Nephron (organoid): ENCODE measurements at regions not wholly inside any gene's neighbourhood (a gene's known extent, or its start where the extent isn't known, plus 50 kb on each side); places are given as distances from the start of the nearest gene placed in this dataset.

Experiments
- H3K27ac Mint-ChIP-seq, 3 experiments: 2 replicates each; pipeline ENCODE4 v1.8.0; 2020; ENCODE audit warnings: mixed read lengths in 3 of 3, mild to moderate bottlenecking in 2 of 3, moderate library complexity in 1 of 3
- H3K27me3 Mint-ChIP-seq: 2 replicates; pipeline ENCODE4 v1.8.0; 2021; ENCODE audit warnings: low read depth, mild to moderate bottlenecking, moderate library complexity, mixed read lengths
- H3K36me3 Mint-ChIP-seq: 2 replicates; pipeline ENCODE4 v1.8.0; 2020; ENCODE audit warnings: low read depth, mixed read lengths
- H3K4me1 Mint-ChIP-seq: 2 replicates; pipeline ENCODE4 v1.8.0; 2020; ENCODE audit warnings: mixed read lengths
- H3K4me3 Mint-ChIP-seq, 3 experiments: 2 replicates each; pipeline ENCODE4 v1.8.0; 2020; ENCODE audit warnings: mild to moderate bottlenecking in 3 of 3, mixed read lengths in 3 of 3, moderate library complexity in 2 of 3
- H3K9me3 Mint-ChIP-seq: 2 replicates; pipeline ENCODE4 v1.8.0; 2020; ENCODE audit warnings: mixed read lengths
- TF ChIP-seq, protein P1 (sequence below), 3 experiments: fragments of 200-600 bp; sonication (generic); IDR thresholded peaks; one replicate each; pipeline ENCODE4 v1.5.0; 2021; ENCODE audit warnings: antibody characterized with exemption in 3 of 3; ENCODE audit not compliant: unreplicated experiment in 3 of 3

- H3K4me1 Mint-ChIP-seq: no peaks in the 10 kb centered on the region
- no peak overlapping the region for H3K4me3 Mint-ChIP-seq
- H3K9me3 Mint-ChIP-seq: peaks cover 6% of the 10 kb centered on the region
- peaks cover 3% of the 10 kb centered on the region for H3K36me3 Mint-ChIP-seq
- peaks cover 7% of the 10 kb centered on the region for H3K27me3 Mint-ChIP-seq
- TF ChIP-seq, protein P1, sequence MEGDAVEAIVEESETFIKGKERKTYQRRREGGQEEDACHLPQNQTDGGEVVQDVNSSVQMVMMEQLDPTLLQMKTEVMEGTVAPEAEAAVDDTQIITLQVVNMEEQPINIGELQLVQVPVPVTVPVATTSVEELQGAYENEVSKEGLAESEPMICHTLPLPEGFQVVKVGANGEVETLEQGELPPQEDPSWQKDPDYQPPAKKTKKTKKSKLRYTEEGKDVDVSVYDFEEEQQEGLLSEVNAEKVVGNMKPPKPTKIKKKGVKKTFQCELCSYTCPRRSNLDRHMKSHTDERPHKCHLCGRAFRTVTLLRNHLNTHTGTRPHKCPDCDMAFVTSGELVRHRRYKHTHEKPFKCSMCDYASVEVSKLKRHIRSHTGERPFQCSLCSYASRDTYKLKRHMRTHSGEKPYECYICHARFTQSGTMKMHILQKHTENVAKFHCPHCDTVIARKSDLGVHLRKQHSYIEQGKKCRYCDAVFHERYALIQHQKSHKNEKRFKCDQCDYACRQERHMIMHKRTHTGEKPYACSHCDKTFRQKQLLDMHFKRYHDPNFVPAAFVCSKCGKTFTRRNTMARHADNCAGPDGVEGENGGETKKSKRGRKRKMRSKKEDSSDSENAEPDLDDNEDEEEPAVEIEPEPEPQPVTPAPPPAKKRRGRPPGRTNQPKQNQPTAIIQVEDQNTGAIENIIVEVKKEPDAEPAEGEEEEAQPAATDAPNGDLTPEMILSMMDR (IDR thresholded peaks at IDR 0.05; ENCODE audit: unreplicated experiment in 3 of 3): no peak
- no peak overlapping the region for H3K27ac Mint-ChIP-seq
Observed at GRCh38 chr17:72553051-72553755, 432.4 kb downstream of the SOX9 start.

DNA sequence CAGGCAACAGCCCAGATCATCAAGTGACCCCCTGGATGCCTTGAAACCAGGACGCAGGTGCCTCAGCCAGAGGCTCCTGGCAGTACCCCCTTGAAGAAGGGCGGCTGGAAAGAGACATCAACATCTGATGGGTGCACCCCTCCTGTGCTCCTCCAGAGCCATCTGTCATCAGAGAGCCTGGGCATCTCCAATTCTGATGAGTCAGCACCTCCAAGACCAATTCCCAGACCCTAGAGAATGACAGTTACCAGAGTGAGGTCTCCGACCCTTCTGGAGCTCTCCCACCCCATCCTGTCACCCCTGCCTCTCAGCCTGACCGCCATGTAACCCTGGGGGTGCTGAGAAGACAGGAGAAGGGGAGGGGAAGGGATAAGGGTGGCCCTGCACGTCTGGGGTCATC is 433.7 kb downstream of the SOX9 start:
- no peaks in the 10 kb centered on the region for H3K4me1 Mint-ChIP-seq
- H3K9me3 Mint-ChIP-seq: peaks cover 4% of the 10 kb centered on the region
- H3K27me3 Mint-ChIP-seq: peaks cover 7% of the 10 kb centered on the region
- H3K36me3 Mint-ChIP-seq: peaks cover 3% of the 10 kb centered on the region
- no peak overlapping the region for H3K27ac Mint-ChIP-seq
- TF ChIP-seq, protein P1 (IDR thresholded peaks at IDR 0.05; ENCODE audit: unreplicated experiment in 3 of 3): no peak
- no peak overlapping the region for H3K4me3 Mint-ChIP-seq

GRCh38 chr17:72555052-72555451 is 434.2 kb downstream of the SOX9 start:
- Mint-ChIP-seq H3K27me3 (peaks cover 7% of the 10 kb centered on the region), H3K4me3 (no peak overlapping the region), H3K27ac (no peak overlapping the region), H3K36me3 (peaks cover 3% of the 10 kb centered on the region), H3K9me3 (no peaks in the 10 kb centered on the region), H3K4me1 (no peaks in the 10 kb centered on the region)
- TF ChIP-seq, protein P1 (IDR thresholded peaks at IDR 0.05; ENCODE audit: unreplicated experiment in 3 of 3): no peak

DNA sequence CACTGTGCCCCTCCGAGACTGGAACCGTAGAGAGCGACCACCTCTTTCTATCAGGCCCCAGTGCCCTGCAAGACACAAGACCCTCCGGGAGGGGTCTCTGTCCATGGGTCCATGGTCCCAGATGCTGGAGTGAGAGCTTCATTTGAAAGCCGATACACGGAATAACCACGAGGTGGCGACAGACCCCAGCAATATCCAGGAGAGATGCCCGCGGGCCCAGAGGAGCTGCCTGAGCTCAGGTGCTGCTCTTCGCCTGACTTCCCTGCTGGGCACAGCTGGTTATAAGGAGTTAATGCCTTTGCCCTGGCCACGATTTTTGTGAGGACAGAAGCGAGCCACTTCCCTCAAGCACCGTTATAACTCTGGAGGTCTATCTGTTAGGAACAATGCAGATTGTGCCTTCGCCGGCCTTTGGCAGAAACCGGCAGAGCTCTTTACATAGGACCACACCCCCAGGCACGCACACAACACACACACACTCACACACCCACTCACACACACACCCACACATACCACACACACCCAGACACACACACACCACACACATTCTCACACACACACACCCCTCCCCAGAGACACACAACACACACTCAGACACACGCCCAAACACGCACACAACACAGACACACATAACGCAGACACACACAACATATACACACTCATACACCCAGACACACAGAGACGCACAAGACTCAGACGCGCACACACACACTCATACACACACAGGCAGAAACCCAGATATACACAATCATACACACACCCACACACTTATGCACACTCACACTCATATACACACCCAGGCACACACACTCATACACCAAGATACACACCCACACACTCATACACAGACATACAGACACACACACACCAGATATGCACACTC is 436.4 kb downstream of the SOX9 start:
- peaks cover 3% of the 10 kb centered on the region for H3K36me3 Mint-ChIP-seq
- H3K4me1 Mint-ChIP-seq: no peaks in the 10 kb centered on the region
- H3K4me3 Mint-ChIP-seq: no peak overlapping the region
- H3K27ac Mint-ChIP-seq: no peak overlapping the region
- H3K9me3 Mint-ChIP-seq: no peaks in the 10 kb centered on the region
- H3K27me3 Mint-ChIP-seq: no peaks in the 10 kb centered on the region
- TF ChIP-seq, protein P1 (IDR thresholded peaks at IDR 0.05; ENCODE audit: unreplicated experiment in 3 of 3): peak; percentile 82 to 86 (median 84)

DNA sequence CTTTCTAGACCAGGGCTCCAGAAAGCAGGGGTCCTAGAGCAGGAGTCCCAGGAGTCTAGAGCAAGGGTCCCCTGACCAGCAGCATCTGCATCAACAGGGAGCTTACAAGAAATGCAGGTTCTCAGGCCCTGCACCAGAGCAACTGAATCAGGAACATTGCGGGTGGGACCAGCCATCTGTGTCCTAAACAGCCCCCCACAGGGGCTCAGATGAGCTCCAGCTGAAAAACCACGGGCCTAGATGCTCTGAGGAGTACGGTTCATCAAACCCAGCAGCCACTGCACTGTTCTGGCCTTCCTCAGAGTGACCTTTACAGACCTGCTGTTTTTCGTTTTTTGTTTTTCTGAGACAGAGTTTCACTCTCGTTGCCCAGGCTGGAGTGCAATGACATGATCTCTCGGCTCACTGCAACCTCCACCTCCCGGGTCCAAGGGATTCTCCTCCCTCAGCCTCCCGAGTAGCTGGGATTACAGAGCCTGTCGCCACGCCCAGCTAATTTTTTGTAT is 438.2 kb downstream of the SOX9 start:
- Mint-ChIP-seq H3K27ac (no peak overlapping the region), H3K27me3 (no peaks in the 10 kb centered on the region), H3K4me1 (no peaks in the 10 kb centered on the region), H3K4me3 (no peak overlapping the region), H3K36me3 (no peaks in the 10 kb centered on the region), H3K9me3 (no peaks in the 10 kb centered on the region)
- TF ChIP-seq, protein P1 (IDR thresholded peaks at IDR 0.05; ENCODE audit: unreplicated experiment in 3 of 3): no peak
